HepG2 (cell line): ENCODE measurements at regions not wholly inside any gene's neighbourhood (a gene's known extent, or its start where the extent isn't known, plus 50 kb on each side); places are given as distances from the start of the nearest gene placed in this dataset.

ENCODE experiments used
- ATAC-seq: fragments of 200-7000 bp; cut with Tn5 transposase; 3 replicates; pipeline ENCODE4 v1.9.1; 2020; ENCODE audit warnings: mild to moderate bottlenecking, moderate library complexity
- BruUV-seq: library from RNA; stranded (reverse); fragments of 400-500 nt; replicated peaks from 2 replicates; lab custom pipeline; 2021; lab: Mats Ljungman, UMichigan
- CTCF ChIA-PET: fragments of 300-600 bp; formaldehyde crosslinking; extraction: SDS; loops from one replicate; lab custom pipeline; 2021; ENCODE audit warnings: low total read pairs, inconsistent platforms, low intra/inter-chr PET ratio; lab: Yijun Ruan, JAX
- POLR2A ChIA-PET: fragments of 350-600 bp; sonication (Branson Sonifier 250); formaldehyde crosslinking; loops from one replicate; lab custom pipeline; 2020; ENCODE audit warnings: antibody characterized with exemption, inconsistent platforms; lab: Yijun Ruan, JAX
- DNase-seq: peaks from one replicate; pipeline ENCODE4 v3.0.0-alpha.2; 2015; ENCODE audit warnings: low spot score
- FAIRE-seq: peaks from 3 replicates; lab custom pipeline; 2011; peaks lifted over from hg19 to GRCh38; lab: Jason Lieb, UNC
- H2AFZ ChIP-seq: one replicate; pipeline ENCODE4 v1.6.1; 2011; ENCODE audit warnings: low read length, inconsistent platforms
- H3K27ac ChIP-seq: fragments of 300-600 bp; 3 replicates; pipeline ENCODE4 v1.8.0; 2011; ENCODE audit warnings: mixed run types, mild to moderate bottlenecking, mixed read lengths, low read length, inconsistent platforms; ENCODE audit not compliant: insufficient read depth; ENCODE audit errors: extremely low read length
- H3K27me3 ChIP-seq, 2 experiments: fragments of 200-600 bp in 1 of 2; 2 replicates in 1 of 2; 3 replicates in 1 of 2; pipeline versions ENCODE4 v1.6.0 to v1.8.0; 2011; ENCODE audit warnings: low read length in 2 of 2, mild to moderate bottlenecking in 2 of 2, moderate library complexity in 2 of 2, inconsistent platforms in 1 of 2; ENCODE audit not compliant: insufficient read depth in 2 of 2, control insufficient read depth in 1 of 2
- H3K36me3 ChIP-seq, 2 experiments: fragments of 200-600 bp in 1 of 2; replicated peaks in 1 of 2; 2 replicates in 1 of 2; 3 replicates in 1 of 2; pipeline versions ENCODE4 v1.5.1 to v1.8.0; 2011; ENCODE audit warnings: low read length in 2 of 2, inconsistent platforms in 1 of 2; ENCODE audit not compliant: insufficient read depth in 2 of 2, control insufficient read depth in 1 of 2
- H3K4me1 ChIP-seq: 2 replicates; pipeline ENCODE4 v1.5.1; 2012; ENCODE audit warnings: low read length, inconsistent platforms; ENCODE audit not compliant: insufficient read depth
- H3K4me2 ChIP-seq: 2 replicates; pipeline ENCODE4 v1.6.0; 2011; ENCODE audit warnings: low read depth, low read length, inconsistent platforms
- H3K4me3 ChIP-seq, 3 experiments: fragments of 200-600 bp in 1 of 3; sonication (generic), shearing (Covaris generic) in 1 of 3; replicated peaks in 1 of 3; 2 replicates each; pipeline ENCODE4 v1.5.1; 2011 to 2016; ENCODE audit warnings: low read length in 3 of 3, inconsistent platforms in 2 of 3, low read depth in 2 of 3, mild to moderate bottlenecking in 2 of 3, control low read depth in 1 of 3, mixed read lengths in 1 of 3; ENCODE audit not compliant: insufficient read depth in 1 of 3
- H3K79me2 ChIP-seq: one replicate; pipeline ENCODE4 v1.6.1; 2011; ENCODE audit warnings: low read length, inconsistent platforms; ENCODE audit not compliant: insufficient read depth
- H3K9ac ChIP-seq: 2 replicates; pipeline ENCODE4 v1.6.0; 2011; ENCODE audit warnings: mild to moderate bottlenecking, low read depth, low read length, inconsistent platforms; ENCODE audit not compliant: insufficient read depth
- H3K9me3 ChIP-seq: 2 replicates; pipeline ENCODE4 v1.5.1; 2012; ENCODE audit warnings: mild to moderate bottlenecking, low read length
- H4K20me1 ChIP-seq: 2 replicates; pipeline ENCODE4 v1.6.0; 2011; ENCODE audit warnings: inconsistent platforms, mild to moderate bottlenecking, low read length, moderate library complexity; ENCODE audit not compliant: insufficient read depth
- FOSL2 ChIP-seq: sonication (generic); formaldehyde crosslinking; IDR thresholded peaks from 2 replicates; pipeline ENCODE4 v1.4.0; 2020; ENCODE audit warnings: missing genetic modification reagents
- GATAD2A ChIP-seq: IDR thresholded peaks from 2 replicates; pipeline ENCODE4 v1.6.1; 2016
- HDAC6 ChIP-seq: fragments of 200-600 bp; sonication (generic); IDR thresholded peaks from 2 replicates; pipeline ENCODE4 v1.7.0; 2017; ENCODE audit warnings: mild to moderate bottlenecking, antibody characterized with exemption, low read length, low read depth
- HOXD1 ChIP-seq: sonication (generic); formaldehyde crosslinking; IDR thresholded peaks from 2 replicates; pipeline ENCODE4 v1.5.0; 2020; ENCODE audit warnings: missing genetic modification reagents
- IKZF1 ChIP-seq: fragments of 450-650 bp; IDR thresholded peaks from 2 replicates; pipeline ENCODE4 v1.7.1; 2016
- KDM2A ChIP-seq: sonication (generic); formaldehyde crosslinking; IDR thresholded peaks from 2 replicates; pipeline ENCODE4 v1.4.0; 2020; ENCODE audit warnings: low read depth, missing genetic modification reagents, borderline replicate concordance
- MXD4 ChIP-seq: IDR thresholded peaks from 2 replicates; pipeline ENCODE4 v1.6.1; 2016; ENCODE audit warnings: mild to moderate bottlenecking, missing biosample characterization, missing genetic modification reagents
- NFKB2 ChIP-seq: sonication (generic); formaldehyde crosslinking; IDR thresholded peaks from 2 replicates; pipeline ENCODE4 v1.4.0; 2020; ENCODE audit warnings: missing genetic modification reagents, borderline replicate concordance
- NONO ChIP-seq, 2 experiments: fragments of 450-650 bp in 1 of 2; sonication (generic) in 1 of 2; formaldehyde crosslinking in 1 of 2; IDR thresholded peaks in 1 of 2; conservative IDR thresholded peaks in 1 of 2; 2 replicates each; pipeline versions ENCODE4 v1.6.1 to v1.8.0; 2017 to 2022; ENCODE audit warnings: mild to moderate bottlenecking in 1 of 2, missing genetic modification reagents in 1 of 2, moderate library complexity in 1 of 2
- STAT5B ChIP-seq: sonication (generic); formaldehyde crosslinking; IDR thresholded peaks from 2 replicates; pipeline ENCODE4 v1.4.0; 2020; ENCODE audit warnings: missing genetic modification reagents
- ZNF10 ChIP-seq: sonication (generic); formaldehyde crosslinking; IDR thresholded peaks from 2 replicates; pipeline ENCODE4 v1.4.0; 2020; ENCODE audit warnings: mild to moderate bottlenecking, low read depth, missing genetic modification reagents, borderline replicate concordance
- ZNF768 ChIP-seq: sonication (generic); formaldehyde crosslinking; IDR thresholded peaks from 2 replicates; pipeline ENCODE4 v1.4.0; 2020; ENCODE audit warnings: missing genetic modification reagents
- WGBS: methylation state at CpG from one replicate; pipeline ENCODE4 v1.1.6; 2017; ENCODE audit warnings: low lambda C conversion rate; 5-methylcytosine and 5-hydroxymethylcytosine counted together
- in situ Hi-C: cut with HindIII; loops from 2 replicates; pipeline ENCODE4 v1.10.0; 2017; ENCODE audit warnings: low pct_unique_long_range_greater_than_20kb; ENCODE audit not compliant: extremely low pct_ligation_motif_present
- intact Hi-C: fragments of 100-400 bp; cut with micrococcal nuclease; formaldehyde crosslinking; loops from one replicate; pipeline ENCODE4 v1.10.0; 2022; ENCODE audit not compliant: unreplicated experiment
- TF ChIP-seq, protein P1 (sequence below): IDR thresholded peaks from 2 replicates; pipeline ENCODE4 v1.6.1; 2016; ENCODE audit warnings: low read depth, control low read depth
- TF ChIP-seq, protein P2 (sequence below): sonication (generic); formaldehyde crosslinking; IDR thresholded peaks from 2 replicates; pipeline ENCODE4 v1.5.0; 2020; ENCODE audit warnings: mild to moderate bottlenecking, missing genetic modification reagents, borderline replicate concordance
- TF ChIP-seq, protein P3 (sequence below): IDR thresholded peaks from 2 replicates; pipeline ENCODE4 v1.6.1; 2016; ENCODE audit warnings: mild to moderate bottlenecking, missing biosample characterization, missing genetic modification reagents

DNA sequence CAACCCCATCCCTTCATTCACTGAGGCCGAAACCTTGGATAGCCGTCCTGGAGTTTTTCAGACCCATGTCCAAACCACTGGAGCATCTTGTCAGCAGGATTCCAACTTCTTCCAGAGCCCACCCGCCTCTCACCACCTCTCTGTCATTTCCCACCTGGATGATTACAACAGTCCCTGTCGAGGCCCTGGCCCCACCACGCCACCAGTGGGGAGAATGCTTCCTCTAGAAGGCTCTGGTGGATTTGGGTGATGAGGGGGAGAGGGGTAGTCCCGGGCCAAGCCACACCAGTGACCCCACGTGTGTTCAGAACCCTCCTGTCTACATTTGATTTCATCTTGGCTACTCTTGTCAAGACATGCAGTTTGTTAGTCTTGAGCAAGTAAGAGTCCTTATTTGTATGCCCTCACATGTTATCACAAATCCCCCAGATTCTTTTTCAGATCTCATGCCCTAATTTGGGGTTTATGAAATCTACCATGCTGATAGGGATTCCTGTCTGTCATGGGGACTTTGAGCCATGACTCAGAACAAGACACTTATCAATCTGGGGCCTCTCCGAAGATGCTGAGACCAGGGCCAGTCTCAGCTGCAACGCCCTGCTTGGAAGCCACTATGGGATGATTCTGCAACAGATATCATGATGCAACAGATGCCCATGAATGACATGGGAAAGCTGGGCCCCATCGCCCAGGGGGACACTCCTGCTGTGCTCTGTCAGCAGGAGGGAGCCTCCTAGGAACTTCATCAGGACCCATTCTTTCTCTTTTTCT lies 186.1 kb downstream of the ZFP36L2 start:
- Histone ChIP-seq H3K9me3 (no peaks in the 10 kb centered on the region), H3K27me3 (no peaks in the 10 kb centered on the region), H3K4me2 (no peak overlapping the region), H3K27ac (no peak overlapping the region), H3K36me3 (no peaks in the 10 kb centered on the region), H3K9ac (no peak overlapping the region), H3K4me3 (no peak overlapping the region), H4K20me1 (no peaks in the 10 kb centered on the region), H3K79me2 (no peaks in the 10 kb centered on the region), H2AFZ (no peak overlapping the region), H3K4me1 (peaks cover 67% of the 10 kb centered on the region)
- ATAC-seq (no peak), DNase-seq (no peak), FAIRE-seq (no peak)
- intact Hi-C loops = no loop called here
- no TSS peak for BruUV-seq
- POLR2A ChIA-PET = no interaction called here
- in situ Hi-C loops = no loop called here
- CTCF ChIA-PET = no interaction called here
- 68% methylated on average over 10 of the region's 10 CpGs for WGBS
- TF ChIP-seq ZNF768 (CRISPR knock-in tag) (no peak), HOXD1 (CRISPR knock-in tag) (no peak), NFKB2 (no peak), IKZF1 (no peak), ZNF10 (CRISPR knock-in tag) (no peak), STAT5B (no peak), GATAD2A (CRISPR knock-in tag) (peak; percentile 57), MXD4 (CRISPR knock-in tag) (no peak), KDM2A (CRISPR knock-in tag) (no peak), FOSL2 (CRISPR knock-in tag) (peak; percentile 87), HDAC6 (no peak), NONO (IDR thresholded peaks at IDR 0.05) (no peak), NONO (CRISPR knock-in tag; conservative IDR thresholded peaks at IDR 0.05) (no peak)
- TF ChIP-seq, protein P1, sequence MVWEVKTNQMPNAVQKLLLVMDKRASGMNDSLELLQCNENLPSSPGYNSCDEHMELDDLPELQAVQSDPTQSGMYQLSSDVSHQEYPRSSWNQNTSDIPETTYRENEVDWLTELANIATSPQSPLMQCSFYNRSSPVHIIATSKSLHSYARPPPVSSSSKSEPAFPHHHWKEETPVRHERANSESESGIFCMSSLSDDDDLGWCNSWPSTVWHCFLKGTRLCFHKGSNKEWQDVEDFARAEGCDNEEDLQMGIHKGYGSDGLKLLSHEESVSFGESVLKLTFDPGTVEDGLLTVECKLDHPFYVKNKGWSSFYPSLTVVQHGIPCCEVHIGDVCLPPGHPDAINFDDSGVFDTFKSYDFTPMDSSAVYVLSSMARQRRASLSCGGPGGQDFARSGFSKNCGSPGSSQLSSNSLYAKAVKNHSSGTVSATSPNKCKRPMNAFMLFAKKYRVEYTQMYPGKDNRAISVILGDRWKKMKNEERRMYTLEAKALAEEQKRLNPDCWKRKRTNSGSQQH (CRISPR knock-in tag) = no peak
- TF ChIP-seq, protein P2, sequence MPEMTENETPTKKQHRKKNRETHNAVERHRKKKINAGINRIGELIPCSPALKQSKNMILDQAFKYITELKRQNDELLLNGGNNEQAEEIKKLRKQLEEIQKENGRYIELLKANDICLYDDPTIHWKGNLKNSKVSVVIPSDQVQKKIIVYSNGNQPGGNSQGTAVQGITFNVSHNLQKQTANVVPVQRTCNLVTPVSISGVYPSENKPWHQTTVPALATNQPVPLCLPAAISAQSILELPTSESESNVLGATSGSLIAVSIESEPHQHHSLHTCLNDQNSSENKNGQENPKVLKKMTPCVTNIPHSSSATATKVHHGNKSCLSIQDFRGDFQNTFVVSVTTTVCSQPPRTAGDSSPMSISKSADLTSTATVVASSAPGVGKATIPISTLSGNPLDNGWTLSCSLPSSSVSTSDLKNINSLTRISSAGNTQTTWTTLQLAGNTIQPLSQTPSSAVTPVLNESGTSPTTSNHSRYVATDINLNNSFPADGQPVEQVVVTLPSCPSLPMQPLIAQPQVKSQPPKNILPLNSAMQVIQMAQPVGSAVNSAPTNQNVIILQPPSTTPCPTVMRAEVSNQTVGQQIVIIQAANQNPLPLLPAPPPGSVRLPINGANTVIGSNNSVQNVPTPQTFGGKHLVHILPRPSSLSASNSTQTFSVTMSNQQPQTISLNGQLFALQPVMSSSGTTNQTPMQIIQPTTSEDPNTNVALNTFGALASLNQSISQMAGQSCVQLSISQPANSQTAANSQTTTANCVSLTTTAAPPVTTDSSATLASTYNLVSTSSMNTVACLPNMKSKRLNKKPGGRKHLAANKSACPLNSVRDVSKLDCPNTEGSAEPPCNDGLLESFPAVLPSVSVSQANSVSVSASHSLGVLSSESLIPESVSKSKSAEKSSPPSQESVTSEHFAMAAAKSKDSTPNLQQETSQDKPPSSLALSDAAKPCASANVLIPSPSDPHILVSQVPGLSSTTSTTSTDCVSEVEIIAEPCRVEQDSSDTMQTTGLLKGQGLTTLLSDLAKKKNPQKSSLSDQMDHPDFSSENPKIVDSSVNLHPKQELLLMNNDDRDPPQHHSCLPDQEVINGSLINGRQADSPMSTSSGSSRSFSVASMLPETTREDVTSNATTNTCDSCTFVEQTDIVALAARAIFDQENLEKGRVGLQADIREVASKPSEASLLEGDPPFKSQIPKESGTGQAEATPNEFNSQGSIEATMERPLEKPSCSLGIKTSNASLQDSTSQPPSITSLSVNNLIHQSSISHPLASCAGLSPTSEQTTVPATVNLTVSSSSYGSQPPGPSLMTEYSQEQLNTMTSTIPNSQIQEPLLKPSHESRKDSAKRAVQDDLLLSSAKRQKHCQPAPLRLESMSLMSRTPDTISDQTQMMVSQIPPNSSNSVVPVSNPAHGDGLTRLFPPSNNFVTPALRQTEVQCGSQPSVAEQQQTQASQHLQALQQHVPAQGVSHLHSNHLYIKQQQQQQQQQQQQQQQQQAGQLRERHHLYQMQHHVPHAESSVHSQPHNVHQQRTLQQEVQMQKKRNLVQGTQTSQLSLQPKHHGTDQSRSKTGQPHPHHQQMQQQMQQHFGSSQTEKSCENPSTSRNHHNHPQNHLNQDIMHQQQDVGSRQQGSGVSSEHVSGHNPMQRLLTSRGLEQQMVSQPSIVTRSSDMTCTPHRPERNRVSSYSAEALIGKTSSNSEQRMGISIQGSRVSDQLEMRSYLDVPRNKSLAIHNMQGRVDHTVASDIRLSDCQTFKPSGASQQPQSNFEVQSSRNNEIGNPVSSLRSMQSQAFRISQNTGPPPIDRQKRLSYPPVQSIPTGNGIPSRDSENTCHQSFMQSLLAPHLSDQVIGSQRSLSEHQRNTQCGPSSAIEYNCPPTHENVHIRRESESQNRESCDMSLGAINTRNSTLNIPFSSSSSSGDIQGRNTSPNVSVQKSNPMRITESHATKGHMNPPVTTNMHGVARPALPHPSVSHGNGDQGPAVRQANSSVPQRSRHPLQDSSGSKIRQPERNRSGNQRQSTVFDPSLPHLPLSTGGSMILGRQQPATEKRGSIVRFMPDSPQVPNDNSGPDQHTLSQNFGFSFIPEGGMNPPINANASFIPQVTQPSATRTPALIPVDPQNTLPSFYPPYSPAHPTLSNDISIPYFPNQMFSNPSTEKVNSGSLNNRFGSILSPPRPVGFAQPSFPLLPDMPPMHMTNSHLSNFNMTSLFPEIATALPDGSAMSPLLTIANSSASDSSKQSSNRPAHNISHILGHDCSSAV = no peak
- TF ChIP-seq, protein P3, sequence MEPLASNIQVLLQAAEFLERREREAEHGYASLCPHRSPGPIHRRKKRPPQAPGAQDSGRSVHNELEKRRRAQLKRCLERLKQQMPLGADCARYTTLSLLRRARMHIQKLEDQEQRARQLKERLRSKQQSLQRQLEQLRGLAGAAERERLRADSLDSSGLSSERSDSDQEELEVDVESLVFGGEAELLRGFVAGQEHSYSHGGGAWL = no peak
